ENCODE measurements at regions not wholly inside any gene's neighbourhood (a gene's known extent, or its start where the extent isn't known, plus 50 kb on each side); places are given as distances from the start of the nearest gene placed in this dataset.

DNA sequence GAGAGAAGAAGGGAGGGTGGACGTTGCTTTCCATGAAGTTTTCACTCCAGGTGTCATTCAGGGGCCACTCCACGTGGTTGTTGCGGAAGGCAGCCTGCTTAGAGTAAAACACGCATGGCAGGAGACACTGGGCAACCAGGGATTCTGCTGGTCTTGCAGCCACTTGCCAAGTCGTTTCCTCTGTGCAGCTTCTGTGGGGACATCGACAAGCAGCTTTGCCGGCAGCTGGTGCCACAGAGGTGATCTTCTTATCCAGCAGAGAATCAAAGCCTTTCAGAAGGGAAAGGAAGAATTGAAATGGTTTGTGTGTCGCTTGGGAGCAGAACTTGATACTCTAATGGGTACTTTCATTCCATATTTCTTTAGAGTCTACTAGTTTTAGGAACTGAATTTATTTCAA is 867.1 kb upstream of the TENM3 start:
- in situ Hi-C loops (cut with MboI; ENCODE audit: low pct_unique_long_range_greater_than_20kb in 2 of 9, low sequenced_read_pairs in 9 of 9, unreplicated experiment in 9 of 9): no loop called here
- no peak for ATAC-seq (replicated peaks in 6 of 8)
- H3K4me3 ChIP-seq: no peak overlapping the region
- H3K4me1 ChIP-seq (replicated peaks in 1 of 2): no peaks in the 10 kb centered on the region
- 33 to 100% (median 90%) methylated on average over 1 to 7 of the region's 8 CpGs; no CpG with 5 or more reads in 2 of the 10 experiments for WGBS, 10 experiments
- H3K27ac ChIP-seq: no peak overlapping the region

DNA sequence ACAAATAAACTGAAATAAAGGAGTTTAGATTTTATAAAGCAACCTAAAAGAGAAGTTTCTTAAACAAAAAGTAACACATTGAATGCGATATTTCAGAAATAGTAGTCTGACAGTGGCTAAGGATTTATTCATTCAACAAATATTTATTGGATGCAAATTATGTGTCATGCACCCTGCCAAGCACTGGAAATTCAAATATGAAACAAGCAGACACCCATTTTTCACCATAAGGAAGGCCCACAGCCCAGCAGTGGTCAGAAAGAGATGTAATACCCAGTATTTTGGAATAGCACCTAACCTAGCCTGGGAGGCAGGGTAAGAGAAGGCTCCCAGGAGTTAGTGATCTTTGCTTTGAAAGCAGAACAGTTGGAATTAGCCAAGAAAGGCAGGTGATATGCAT is 855.1 kb upstream of the TENM3 start:
- H3K4me3 ChIP-seq: no peak overlapping the region
- 0 to 100% (median 88%) methylated on average over 1 of the region's 1 CpG; no CpG with 5 or more reads in 1 of the 10 experiments for WGBS, 10 experiments
- peak in 3 of 8 experiments; percentile 39 to 64 (median 63) for ATAC-seq (replicated peaks in 6 of 8)
- H3K4me1 ChIP-seq (replicated peaks in 1 of 2): peaks cover 0 to 3% of the 10 kb centered on the region in 2 donors
- in situ Hi-C loops (cut with MboI; ENCODE audit: low pct_unique_long_range_greater_than_20kb in 2 of 9, low sequenced_read_pairs in 9 of 9, unreplicated experiment in 9 of 9): no loop called here
- no peak overlapping the region for H3K27ac ChIP-seq

DNA sequence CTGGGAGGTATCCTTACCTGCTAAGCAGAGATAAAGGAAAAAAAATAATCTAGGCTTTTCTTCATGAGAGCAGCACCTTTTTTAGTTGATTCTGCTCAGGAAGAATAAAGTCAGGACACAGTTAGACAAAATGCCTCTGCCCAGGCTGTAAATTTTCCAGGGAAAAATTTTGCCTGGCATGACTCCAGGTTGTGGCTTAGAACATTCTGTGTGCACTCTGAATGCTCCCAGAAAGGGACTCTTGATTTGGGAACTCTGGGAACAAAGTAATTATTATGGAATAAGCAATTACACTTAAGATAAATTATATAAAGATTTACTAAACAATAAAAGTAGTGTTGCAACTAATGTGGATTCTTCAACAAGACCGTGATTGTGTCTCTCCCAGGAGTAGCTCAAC is 826.2 kb upstream of the TENM3 start:
- no peak overlapping the region for H3K27ac ChIP-seq
- 0 to 100% (median 69%) methylated on average over 1 of the region's 1 CpG; no CpG with 5 or more reads in 2 of the 10 experiments for WGBS, 10 experiments
- in situ Hi-C loops (cut with MboI; ENCODE audit: low pct_unique_long_range_greater_than_20kb in 2 of 9, low sequenced_read_pairs in 9 of 9, unreplicated experiment in 9 of 9): no loop called here
- H3K4me3 ChIP-seq: no peak overlapping the region
- no peak for ATAC-seq (replicated peaks in 6 of 8)
- peaks cover 4 to 7% of the 10 kb centered on the region in 2 donors for H3K4me1 ChIP-seq (replicated peaks in 1 of 2)

DNA sequence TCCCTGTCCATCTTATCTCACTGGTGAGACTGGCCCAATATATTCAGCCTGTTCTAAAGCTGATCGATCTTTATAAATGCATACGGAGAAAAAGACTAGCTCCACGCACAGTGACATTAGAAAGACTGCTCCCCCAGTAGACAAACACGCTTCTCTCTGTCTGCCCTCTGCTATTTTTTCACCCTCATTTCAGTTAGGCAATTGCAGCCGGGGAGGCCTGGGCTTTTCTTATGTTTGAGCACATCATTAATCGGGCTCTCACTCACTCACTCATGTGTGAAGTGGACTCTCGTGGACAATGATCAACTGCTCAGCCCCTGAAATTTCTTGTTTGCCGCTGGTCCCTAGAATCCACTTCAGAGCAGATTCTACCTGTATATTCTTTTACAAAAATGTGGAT is 824.7 kb upstream of the TENM3 start:
- no peak overlapping the region for H3K4me3 ChIP-seq
- in situ Hi-C loops (cut with MboI; ENCODE audit: low pct_unique_long_range_greater_than_20kb in 2 of 9, low sequenced_read_pairs in 9 of 9, unreplicated experiment in 9 of 9): no loop called here
- 8 to 78% (median 40%) methylated on average over 1 to 7 of the region's 8 CpGs for WGBS, 10 experiments
- H3K4me1 ChIP-seq (replicated peaks in 1 of 2): peaks cover 4 to 7% of the 10 kb centered on the region in 2 donors
- ATAC-seq (replicated peaks in 6 of 8): peak in 4 of 8 experiments; percentile 44 to 85 (median 66)
- H3K27ac ChIP-seq: no peak overlapping the region

DNA sequence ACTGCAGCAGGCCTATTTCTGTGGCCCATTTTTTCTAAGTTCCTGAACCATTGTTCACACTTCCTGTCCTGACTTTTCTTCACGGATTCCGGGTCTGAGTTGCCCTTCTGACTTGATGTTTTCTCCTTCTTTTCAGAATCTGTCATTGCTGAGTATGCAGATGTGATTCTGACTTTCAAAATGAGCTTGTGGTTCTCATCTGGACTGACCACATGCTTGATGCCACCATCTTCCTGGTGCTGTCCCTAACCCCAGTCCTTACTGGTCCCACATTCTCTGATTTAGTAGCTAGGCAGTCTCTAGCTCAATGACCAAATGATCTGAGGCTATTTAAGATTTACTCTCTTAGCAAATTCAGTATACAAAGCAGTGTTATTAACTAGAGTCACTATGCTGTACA is 822.3 kb upstream of the TENM3 start:
- no peak overlapping the region for H3K27ac ChIP-seq
- H3K4me1 ChIP-seq (replicated peaks in 1 of 2): peaks cover 11 to 15% of the 10 kb centered on the region in 2 donors
- 0 to 100% (median 56%) methylated on average over 2 of the region's 2 CpGs; no CpG with 5 or more reads in 3 of the 10 experiments for WGBS, 10 experiments
- H3K4me3 ChIP-seq: no peak overlapping the region
- in situ Hi-C loops (cut with MboI; ENCODE audit: low pct_unique_long_range_greater_than_20kb in 2 of 9, low sequenced_read_pairs in 9 of 9, unreplicated experiment in 9 of 9): no loop called here
- ATAC-seq (replicated peaks in 6 of 8): no peak

DNA sequence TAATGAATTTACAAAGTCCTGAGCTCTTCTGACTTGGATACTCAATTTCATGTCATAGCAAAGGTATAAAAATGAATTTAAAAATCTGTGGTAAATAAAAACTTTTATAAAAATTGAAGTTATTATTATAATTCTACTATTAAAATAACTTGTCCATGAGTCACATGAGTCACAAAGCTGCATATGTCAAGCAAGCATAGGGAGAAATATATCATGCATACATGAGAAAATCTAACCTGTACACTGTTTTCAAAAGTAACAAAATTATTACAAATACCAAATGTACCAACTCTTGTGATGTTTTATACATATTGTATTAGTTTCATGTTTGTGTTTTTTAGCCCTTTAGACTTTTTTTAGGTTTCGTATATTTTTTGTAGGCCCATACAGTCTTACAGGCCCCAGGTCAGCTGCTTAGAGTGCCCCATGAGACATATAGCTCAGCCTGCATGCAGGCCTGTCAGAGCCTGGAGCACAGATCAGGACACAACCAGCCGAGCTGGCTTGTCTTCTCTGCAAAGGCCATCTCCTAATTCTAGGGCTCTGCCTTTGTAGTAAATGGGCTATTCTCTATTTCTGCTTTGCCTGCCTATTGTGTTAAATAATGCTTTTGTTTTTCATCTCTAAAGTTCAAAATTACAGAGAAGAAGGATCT is 818.7 kb upstream of the TENM3 start:
- 8 to 100% (median 51%) methylated on average over 1 to 2 of the region's 2 CpGs; no CpG with 5 or more reads in 6 of the 10 experiments for WGBS, 10 experiments
- peak overlapping the region in 1 of 2 donors; percentile 7 for H3K27ac ChIP-seq
- peaks cover 6 to 8% of the 10 kb centered on the region in 2 donors for H3K4me1 ChIP-seq (replicated peaks in 1 of 2)
- in situ Hi-C loops (cut with MboI; ENCODE audit: low pct_unique_long_range_greater_than_20kb in 2 of 9, low sequenced_read_pairs in 9 of 9, unreplicated experiment in 9 of 9): no loop called here
- H3K4me3 ChIP-seq: no peak overlapping the region
- ATAC-seq (replicated peaks in 6 of 8): peak in 5 of 8 experiments; percentile 64 to 100 (median 99)

DNA sequence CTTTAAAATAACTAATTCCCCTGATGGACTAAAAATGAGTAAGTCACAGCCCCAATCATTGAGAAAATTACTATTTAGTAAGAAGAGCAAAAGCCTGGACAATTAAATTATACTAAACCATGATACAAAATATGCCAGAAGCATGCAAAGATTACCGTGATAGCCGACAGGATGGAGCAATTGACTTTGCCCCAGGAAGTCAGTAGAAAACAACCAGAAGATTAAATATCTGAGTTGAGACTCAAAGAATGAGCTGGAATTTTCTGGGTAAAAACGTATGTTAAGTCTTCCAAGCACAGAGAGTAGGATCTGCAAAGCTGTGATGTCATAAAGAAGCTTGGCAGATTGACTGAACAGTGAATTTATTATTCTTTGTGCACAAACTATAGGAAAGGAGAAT is 816.1 kb upstream of the TENM3 start:
- no peak overlapping the region for H3K27ac ChIP-seq
- in situ Hi-C loops (cut with MboI; ENCODE audit: low pct_unique_long_range_greater_than_20kb in 2 of 9, low sequenced_read_pairs in 9 of 9, unreplicated experiment in 9 of 9): no loop called here
- ATAC-seq (replicated peaks in 6 of 8): peak in 1 of 8 experiments; percentile 23
- peaks cover 11 to 22% of the 10 kb centered on the region in 2 donors for H3K4me1 ChIP-seq (replicated peaks in 1 of 2)
- H3K4me3 ChIP-seq: no peak overlapping the region
- WGBS, 10 experiments: 4 to 100% (median 73%) methylated on average over 1 to 3 of the region's 3 CpGs

DNA sequence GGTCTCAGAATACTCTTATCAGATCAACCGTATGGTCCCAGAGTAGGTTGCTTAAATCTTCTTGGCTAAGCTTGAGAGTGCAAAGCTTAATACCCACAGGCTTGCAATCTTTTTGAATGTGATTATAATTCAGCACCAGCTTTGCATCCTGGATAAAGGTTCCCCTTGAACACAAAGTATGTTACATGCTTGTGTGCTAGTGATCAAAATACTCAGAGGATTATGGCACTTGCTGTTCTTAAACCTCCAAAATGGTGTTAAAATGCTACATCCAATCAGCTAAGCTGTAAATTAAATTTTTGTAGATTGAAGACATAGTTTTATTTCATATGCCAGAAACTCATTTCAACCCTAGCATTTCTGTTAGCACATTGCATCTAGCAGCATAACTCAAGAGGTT is 812.2 kb upstream of the TENM3 start:
- in situ Hi-C loops (cut with MboI; ENCODE audit: low pct_unique_long_range_greater_than_20kb in 2 of 9, low sequenced_read_pairs in 9 of 9, unreplicated experiment in 9 of 9): no loop called here
- Histone ChIP-seq H3K4me1 (replicated peaks in 1 of 2) (peaks cover 10 to 22% of the 10 kb centered on the region in 2 donors), H3K4me3 (no peak overlapping the region), H3K27ac (no peak overlapping the region)
- no peak for ATAC-seq (replicated peaks in 6 of 8)
- WGBS, 10 experiments: 17 to 100% (median 76%) methylated on average over 1 of the region's 1 CpG; no CpG with 5 or more reads in 4 of the 10 experiments

DNA sequence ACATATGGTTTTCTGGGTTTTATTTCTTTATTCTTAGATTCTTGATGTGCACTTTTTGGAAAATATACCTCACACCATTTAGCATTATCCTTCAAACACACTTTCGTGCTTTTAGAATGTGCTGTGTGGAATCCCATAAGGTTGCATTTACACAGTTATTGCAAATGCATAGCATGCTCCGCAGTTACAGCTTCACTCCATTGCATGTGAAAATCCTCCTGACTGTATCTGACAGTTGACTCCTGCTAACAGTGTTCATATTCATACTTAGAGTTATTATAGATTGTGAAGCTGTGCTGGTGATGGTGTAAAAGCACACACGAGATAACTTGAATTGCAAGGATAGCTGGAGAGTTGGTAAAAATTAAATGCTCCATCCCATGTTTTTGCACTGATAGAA is 811.5 kb upstream of the TENM3 start:
- H3K4me3 ChIP-seq: no peak overlapping the region
- WGBS, 10 experiments: 2 to 100% (median 39%) methylated on average over 1 to 3 of the region's 3 CpGs
- H3K27ac ChIP-seq: no peak overlapping the region
- H3K4me1 ChIP-seq (replicated peaks in 1 of 2): peaks cover 10 to 22% of the 10 kb centered on the region in 2 donors
- no peak for ATAC-seq (replicated peaks in 6 of 8)
- in situ Hi-C loops (cut with MboI; ENCODE audit: low pct_unique_long_range_greater_than_20kb in 2 of 9, low sequenced_read_pairs in 9 of 9, unreplicated experiment in 9 of 9): no loop called here

DNA sequence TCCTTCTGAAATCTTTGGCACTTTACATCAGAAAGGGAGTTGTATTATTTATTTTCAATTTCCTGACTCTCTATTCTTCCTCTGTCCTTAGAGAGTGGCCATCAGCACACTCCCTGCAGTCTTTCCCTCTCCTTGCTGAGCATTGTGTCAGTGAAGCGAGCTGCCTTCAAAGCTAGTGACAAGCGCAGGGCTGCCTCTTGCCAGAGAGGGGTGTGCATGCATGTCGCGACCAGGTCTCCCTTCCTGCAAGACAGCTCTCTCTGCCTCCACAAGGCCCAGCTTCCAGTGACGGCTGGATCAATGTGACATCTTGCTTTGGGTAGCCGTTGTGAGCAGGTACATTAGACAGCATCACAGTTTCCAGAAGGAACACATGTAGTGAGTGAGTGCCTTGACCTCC is 810.9 kb upstream of the TENM3 start:
- 0 to 66% (median 20%) methylated on average over 1 to 6 of the region's 6 CpGs; no CpG with 5 or more reads in 1 of the 10 experiments for WGBS, 10 experiments
- in situ Hi-C loops (cut with MboI; ENCODE audit: low pct_unique_long_range_greater_than_20kb in 2 of 9, low sequenced_read_pairs in 9 of 9, unreplicated experiment in 9 of 9): no loop called here
- H3K4me3 ChIP-seq: no peak overlapping the region
- no peak overlapping the region for H3K27ac ChIP-seq
- H3K4me1 ChIP-seq (replicated peaks in 1 of 2): peaks cover 10 to 22% of the 10 kb centered on the region in 2 donors
- peak in 5 of 8 experiments; percentile 78 to 99 (median 93) for ATAC-seq (replicated peaks in 6 of 8)

DNA sequence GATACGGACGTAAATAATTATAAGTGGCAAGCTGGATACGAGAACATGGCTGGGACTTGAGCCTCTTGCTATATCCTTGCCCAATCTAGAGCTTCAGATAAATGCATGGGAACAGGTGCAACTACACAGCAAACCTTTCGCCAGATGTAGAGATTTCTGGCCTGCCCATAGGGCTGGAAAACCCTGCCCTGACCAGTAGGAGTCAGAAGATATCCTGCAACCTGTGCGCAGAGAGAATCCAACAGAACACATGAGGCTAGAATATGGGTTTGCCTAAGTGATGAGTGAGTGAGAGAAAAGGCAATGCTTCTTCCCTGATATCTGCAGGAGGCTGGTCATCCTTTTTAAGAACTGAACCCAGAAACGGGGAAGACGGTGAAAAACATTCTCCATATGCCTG is 805.3 kb upstream of the TENM3 start:
- Histone ChIP-seq H3K27ac (no peak overlapping the region), H3K4me1 (replicated peaks in 1 of 2) (no peaks in the 10 kb centered on the region), H3K4me3 (no peak overlapping the region)
- 0 to 96% (median 83%) methylated on average over 1 to 6 of the region's 7 CpGs; no CpG with 5 or more reads in 2 of the 10 experiments for WGBS, 10 experiments
- no peak for ATAC-seq (replicated peaks in 6 of 8)
- in situ Hi-C loops (cut with MboI; ENCODE audit: low pct_unique_long_range_greater_than_20kb in 2 of 9, low sequenced_read_pairs in 9 of 9, unreplicated experiment in 9 of 9): no loop called here

DNA sequence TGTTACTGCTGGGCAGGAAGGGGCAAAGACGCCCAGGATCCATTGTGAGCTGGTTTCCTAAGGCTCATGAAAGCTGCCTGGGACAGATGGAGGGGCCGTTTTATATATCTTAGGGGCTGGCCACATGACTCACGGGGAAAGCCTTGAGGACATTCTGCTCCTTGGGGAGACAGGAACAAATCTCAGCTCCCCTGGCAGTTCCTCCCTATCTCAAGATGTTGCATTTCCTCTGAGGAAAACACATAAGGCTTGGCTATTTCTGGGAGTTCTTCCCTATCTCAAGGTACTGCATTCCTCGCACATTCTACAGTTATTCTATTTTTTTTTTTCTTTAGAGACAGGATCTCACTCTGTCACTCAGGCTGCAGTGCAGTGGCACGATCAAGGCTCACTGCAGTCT is 804.6 kb upstream of the TENM3 start:
- no peak overlapping the region for H3K27ac ChIP-seq
- WGBS, 10 experiments: 39 to 95% (median 81%) methylated on average over 2 to 4 of the region's 5 CpGs; no CpG with 5 or more reads in 4 of the 10 experiments
- in situ Hi-C loops (cut with MboI; ENCODE audit: low pct_unique_long_range_greater_than_20kb in 2 of 9, low sequenced_read_pairs in 9 of 9, unreplicated experiment in 9 of 9): no loop called here
- peaks cover 3% of the 10 kb centered on the region in 2 donors for H3K4me1 ChIP-seq (replicated peaks in 1 of 2)
- ATAC-seq (replicated peaks in 6 of 8): no peak
- no peak overlapping the region for H3K4me3 ChIP-seq

DNA sequence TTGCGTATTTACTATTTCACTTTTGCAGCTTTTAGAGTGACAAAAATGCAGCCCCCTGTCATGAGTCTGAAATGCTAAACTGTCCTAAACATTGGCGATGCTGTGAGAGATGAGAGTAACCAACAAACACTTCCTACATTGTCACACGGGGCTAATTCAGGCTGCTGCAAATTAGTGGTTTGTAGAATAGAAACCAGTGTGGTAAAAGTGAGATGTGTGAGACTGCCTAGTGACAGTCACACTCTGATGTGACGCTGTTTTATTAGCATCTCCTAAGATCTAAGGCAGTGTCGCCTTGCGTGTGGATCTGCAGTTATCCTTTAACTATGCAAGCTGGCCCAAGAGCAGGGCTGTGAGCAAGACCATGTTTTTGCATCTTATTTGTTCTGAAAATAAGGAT is 800.2 kb upstream of the TENM3 start:
- no peak overlapping the region for H3K4me3 ChIP-seq
- 0 to 32% (median 23%) methylated on average over 2 to 6 of the region's 6 CpGs; no CpG with 5 or more reads in 2 of the 10 experiments for WGBS, 10 experiments
- peak in 5 of 8 experiments; percentile 18 to 55 (median 38) for ATAC-seq (replicated peaks in 6 of 8)
- H3K27ac ChIP-seq: no peak overlapping the region
- in situ Hi-C loops (cut with MboI; ENCODE audit: low pct_unique_long_range_greater_than_20kb in 2 of 9, low sequenced_read_pairs in 9 of 9, unreplicated experiment in 9 of 9): no loop called here
- H3K4me1 ChIP-seq (replicated peaks in 1 of 2): peaks cover 3% of the 10 kb centered on the region in 2 donors

DNA sequence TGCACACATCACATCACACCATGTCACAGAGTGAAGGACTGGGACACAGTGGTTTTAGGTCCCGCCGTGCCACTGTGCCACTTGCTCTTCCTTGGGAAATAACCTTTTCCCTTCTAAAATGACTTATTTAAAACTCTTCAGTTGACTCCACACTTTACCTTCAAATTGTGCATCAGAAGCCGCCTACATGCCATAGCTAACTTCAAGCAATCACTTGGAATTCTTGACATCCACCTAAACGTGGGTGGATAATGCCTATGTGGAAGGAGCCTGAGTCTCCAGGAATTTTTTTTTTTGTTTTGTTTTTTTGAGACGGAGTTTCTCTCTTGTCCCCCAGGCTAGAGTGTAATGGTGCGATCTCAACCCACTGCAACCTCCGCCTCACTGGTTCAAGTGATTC is 777.4 kb upstream of the TENM3 start:
- WGBS, 10 experiments: 13 to 100% (median 88%) methylated on average over 1 to 5 of the region's 7 CpGs
- in situ Hi-C loops (cut with MboI; ENCODE audit: low pct_unique_long_range_greater_than_20kb in 2 of 9, low sequenced_read_pairs in 9 of 9, unreplicated experiment in 9 of 9): no loop called here
- no peak overlapping the region for H3K4me3 ChIP-seq
- no peak overlapping the region for H3K27ac ChIP-seq
- ATAC-seq (replicated peaks in 6 of 8): no peak
- peaks cover 0 to 3% of the 10 kb centered on the region in 2 donors for H3K4me1 ChIP-seq (replicated peaks in 1 of 2)
